SK-N-SH treated with all-trans-retinoic acid at 6 μM for 48 hours (cell line): ENCODE measurements at regions not wholly inside any gene's neighbourhood (a gene's known extent, or its start where the extent isn't known, plus 50 kb on each side); places are given as distances from the start of the nearest gene placed in this dataset.

Experiments
- ARNTL ChIP-seq: fragments of 450-650 bp; formaldehyde crosslinking; IDR thresholded peaks from 2 replicates; pipeline ENCODE4 v1.5.0; 2020; ENCODE audit warnings: low read depth, mild to moderate bottlenecking, moderate library complexity, borderline replicate concordance
- CSDC2 ChIP-seq: fragments of 250-450 bp; sonication (Bioruptor Pico); IDR thresholded peaks from 2 replicates; pipeline ENCODE4 v1.5.0; 2020; ENCODE audit warnings: mild to moderate bottlenecking, moderate library complexity
- OSR1 ChIP-seq: fragments of 250-450 bp; sonication (Bioruptor Pico); IDR thresholded peaks from 2 replicates; pipeline ENCODE4 v1.8.0; 2022; ENCODE audit warnings: moderate library complexity, mild to moderate bottlenecking, inconsistent platforms
- RARB ChIP-seq: fragments of 250-450 bp; sonication (Bioruptor Pico); IDR thresholded peaks from 2 replicates; pipeline ENCODE4 v1.8.0; 2021; ENCODE audit warnings: mild to moderate bottlenecking, moderate library complexity
- SNAI2 ChIP-seq: fragments of 250-450 bp; sonication (Bioruptor Pico); IDR thresholded peaks from 2 replicates; pipeline ENCODE4 v1.5.0; 2020; ENCODE audit warnings: mild to moderate bottlenecking, moderate library complexity
- TCF4 ChIP-seq: fragments of 250-450 bp; sonication (Bioruptor Pico); IDR thresholded peaks from 2 replicates; pipeline ENCODE4 v1.8.0; 2021; ENCODE audit warnings: mild to moderate bottlenecking, moderate library complexity, borderline replicate concordance
- TOX ChIP-seq: fragments of 250-450 bp; sonication (Bioruptor Pico); IDR thresholded peaks from 2 replicates; pipeline ENCODE4 v1.8.0; 2021; ENCODE audit warnings: mild to moderate bottlenecking, moderate library complexity, borderline replicate concordance
- ZC3H10 ChIP-seq: fragments of 250-450 bp; sonication (Bioruptor Pico); IDR thresholded peaks from 2 replicates; pipeline ENCODE4 v1.5.1; 2021; ENCODE audit warnings: mild to moderate bottlenecking, moderate library complexity
- ZFP3 ChIP-seq: fragments of 250-450 bp; sonication (Bioruptor Pico); IDR thresholded peaks from 2 replicates; pipeline ENCODE4 v1.5.0; 2020; ENCODE audit warnings: mild to moderate bottlenecking, moderate library complexity
- ZFP30 ChIP-seq: fragments of 450-650 bp; formaldehyde crosslinking; IDR thresholded peaks from 2 replicates; pipeline ENCODE4 v1.5.0; 2022; ENCODE audit warnings: mild to moderate bottlenecking, moderate library complexity
- TF ChIP-seq, protein P1 (sequence below): fragments of 250-450 bp; sonication (Bioruptor Pico); IDR thresholded peaks from 2 replicates; pipeline ENCODE4 v1.8.0; 2020; ENCODE audit warnings: mild to moderate bottlenecking, moderate library complexity, borderline replicate concordance
- TF ChIP-seq, protein P2 (sequence below): fragments of 250-450 bp; sonication (Bioruptor Pico); IDR thresholded peaks from 2 replicates; pipeline ENCODE4 v1.5.1; 2020; ENCODE audit warnings: low read depth, mild to moderate bottlenecking, moderate library complexity
- TF ChIP-seq, protein P3 (sequence below): fragments of 250-450 bp; sonication (Bioruptor Pico); IDR thresholded peaks from 2 replicates; pipeline ENCODE4 v1.5.0; 2020; ENCODE audit warnings: mild to moderate bottlenecking, moderate library complexity
- TF ChIP-seq, protein P4 (sequence below): fragments of 250-450 bp; sonication (Bioruptor Pico); IDR thresholded peaks from 2 replicates; pipeline ENCODE4 v1.5.1; 2021; ENCODE audit warnings: mild to moderate bottlenecking, moderate library complexity

DNA sequence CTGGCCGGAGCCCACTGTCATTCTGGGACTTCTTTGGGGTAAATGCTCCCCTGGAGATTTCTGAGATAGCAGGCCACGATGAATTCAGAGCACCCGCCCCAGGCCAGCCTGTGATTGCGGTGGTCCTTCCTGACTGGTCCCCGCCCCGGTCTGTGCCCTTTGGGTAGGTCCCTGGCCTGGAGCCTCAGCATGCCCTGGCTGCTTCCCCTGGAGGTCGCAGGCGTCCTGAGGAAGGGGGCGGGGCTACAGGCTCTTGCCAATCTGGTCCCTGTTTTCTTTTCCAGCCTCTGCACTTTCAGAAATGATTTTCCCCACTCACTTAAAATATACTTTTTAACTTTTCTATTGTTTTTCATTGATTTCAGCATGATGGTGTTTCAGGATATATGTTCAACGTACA lies 250.2 kb upstream of the ATP10A start:
- TF ChIP-seq ARNTL (CRISPR knock-in tag) = no peak
- TF ChIP-seq ZFP30 (CRISPR knock-in tag) = no peak
- TF ChIP-seq, protein P1, sequence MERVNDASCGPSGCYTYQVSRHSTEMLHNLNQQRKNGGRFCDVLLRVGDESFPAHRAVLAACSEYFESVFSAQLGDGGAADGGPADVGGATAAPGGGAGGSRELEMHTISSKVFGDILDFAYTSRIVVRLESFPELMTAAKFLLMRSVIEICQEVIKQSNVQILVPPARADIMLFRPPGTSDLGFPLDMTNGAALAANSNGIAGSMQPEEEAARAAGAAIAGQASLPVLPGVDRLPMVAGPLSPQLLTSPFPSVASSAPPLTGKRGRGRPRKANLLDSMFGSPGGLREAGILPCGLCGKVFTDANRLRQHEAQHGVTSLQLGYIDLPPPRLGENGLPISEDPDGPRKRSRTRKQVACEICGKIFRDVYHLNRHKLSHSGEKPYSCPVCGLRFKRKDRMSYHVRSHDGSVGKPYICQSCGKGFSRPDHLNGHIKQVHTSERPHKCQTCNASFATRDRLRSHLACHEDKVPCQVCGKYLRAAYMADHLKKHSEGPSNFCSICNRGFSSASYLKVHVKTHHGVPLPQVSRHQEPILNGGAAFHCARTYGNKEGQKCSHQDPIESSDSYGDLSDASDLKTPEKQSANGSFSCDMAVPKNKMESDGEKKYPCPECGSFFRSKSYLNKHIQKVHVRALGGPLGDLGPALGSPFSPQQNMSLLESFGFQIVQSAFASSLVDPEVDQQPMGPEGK (CRISPR knock-in tag) = no peak
- TF ChIP-seq ZFP3 (CRISPR knock-in tag) = no peak
- TF ChIP-seq TCF4 (CRISPR knock-in tag) = no peak
- TF ChIP-seq, protein P2, sequence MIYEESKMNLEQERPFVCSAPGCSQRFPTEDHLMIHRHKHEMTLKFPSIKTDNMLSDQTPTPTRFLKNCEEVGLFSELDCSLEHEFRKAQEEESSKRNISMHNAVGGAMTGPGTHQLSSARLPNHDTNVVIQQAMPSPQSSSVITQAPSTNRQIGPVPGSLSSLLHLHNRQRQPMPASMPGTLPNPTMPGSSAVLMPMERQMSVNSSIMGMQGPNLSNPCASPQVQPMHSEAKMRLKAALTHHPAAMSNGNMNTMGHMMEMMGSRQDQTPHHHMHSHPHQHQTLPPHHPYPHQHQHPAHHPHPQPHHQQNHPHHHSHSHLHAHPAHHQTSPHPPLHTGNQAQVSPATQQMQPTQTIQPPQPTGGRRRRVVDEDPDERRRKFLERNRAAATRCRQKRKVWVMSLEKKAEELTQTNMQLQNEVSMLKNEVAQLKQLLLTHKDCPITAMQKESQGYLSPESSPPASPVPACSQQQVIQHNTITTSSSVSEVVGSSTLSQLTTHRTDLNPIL = no peak
- TF ChIP-seq SNAI2 (CRISPR knock-in tag) = no peak
- TF ChIP-seq CSDC2 (CRISPR knock-in tag) = no peak
- no peak for TF ChIP-seq TOX (CRISPR knock-in tag)
- TF ChIP-seq, protein P3, sequence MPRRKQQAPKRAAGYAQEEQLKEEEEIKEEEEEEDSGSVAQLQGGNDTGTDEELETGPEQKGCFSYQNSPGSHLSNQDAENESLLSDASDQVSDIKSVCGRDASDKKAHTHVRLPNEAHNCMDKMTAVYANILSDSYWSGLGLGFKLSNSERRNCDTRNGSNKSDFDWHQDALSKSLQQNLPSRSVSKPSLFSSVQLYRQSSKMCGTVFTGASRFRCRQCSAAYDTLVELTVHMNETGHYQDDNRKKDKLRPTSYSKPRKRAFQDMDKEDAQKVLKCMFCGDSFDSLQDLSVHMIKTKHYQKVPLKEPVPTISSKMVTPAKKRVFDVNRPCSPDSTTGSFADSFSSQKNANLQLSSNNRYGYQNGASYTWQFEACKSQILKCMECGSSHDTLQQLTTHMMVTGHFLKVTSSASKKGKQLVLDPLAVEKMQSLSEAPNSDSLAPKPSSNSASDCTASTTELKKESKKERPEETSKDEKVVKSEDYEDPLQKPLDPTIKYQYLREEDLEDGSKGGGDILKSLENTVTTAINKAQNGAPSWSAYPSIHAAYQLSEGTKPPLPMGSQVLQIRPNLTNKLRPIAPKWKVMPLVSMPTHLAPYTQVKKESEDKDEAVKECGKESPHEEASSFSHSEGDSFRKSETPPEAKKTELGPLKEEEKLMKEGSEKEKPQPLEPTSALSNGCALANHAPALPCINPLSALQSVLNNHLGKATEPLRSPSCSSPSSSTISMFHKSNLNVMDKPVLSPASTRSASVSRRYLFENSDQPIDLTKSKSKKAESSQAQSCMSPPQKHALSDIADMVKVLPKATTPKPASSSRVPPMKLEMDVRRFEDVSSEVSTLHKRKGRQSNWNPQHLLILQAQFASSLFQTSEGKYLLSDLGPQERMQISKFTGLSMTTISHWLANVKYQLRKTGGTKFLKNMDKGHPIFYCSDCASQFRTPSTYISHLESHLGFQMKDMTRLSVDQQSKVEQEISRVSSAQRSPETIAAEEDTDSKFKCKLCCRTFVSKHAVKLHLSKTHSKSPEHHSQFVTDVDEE (CRISPR knock-in tag) = no peak
- no peak for TF ChIP-seq RARB
- TF ChIP-seq OSR1 (CRISPR knock-in tag) = no peak
- TF ChIP-seq ZC3H10 (CRISPR knock-in tag) = no peak
- TF ChIP-seq, protein P4, sequence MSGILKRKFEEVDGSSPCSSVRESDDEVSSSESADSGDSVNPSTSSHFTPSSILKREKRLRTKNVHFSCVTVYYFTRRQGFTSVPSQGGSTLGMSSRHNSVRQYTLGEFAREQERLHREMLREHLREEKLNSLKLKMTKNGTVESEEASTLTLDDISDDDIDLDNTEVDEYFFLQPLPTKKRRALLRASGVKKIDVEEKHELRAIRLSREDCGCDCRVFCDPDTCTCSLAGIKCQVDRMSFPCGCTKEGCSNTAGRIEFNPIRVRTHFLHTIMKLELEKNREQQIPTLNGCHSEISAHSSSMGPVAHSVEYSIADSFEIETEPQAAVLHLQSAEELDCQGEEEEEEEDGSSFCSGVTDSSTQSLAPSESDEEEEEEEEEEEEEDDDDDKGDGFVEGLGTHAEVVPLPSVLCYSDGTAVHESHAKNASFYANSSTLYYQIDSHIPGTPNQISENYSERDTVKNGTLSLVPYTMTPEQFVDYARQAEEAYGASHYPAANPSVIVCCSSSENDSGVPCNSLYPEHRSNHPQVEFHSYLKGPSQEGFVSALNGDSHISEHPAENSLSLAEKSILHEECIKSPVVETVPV = no peak
